ENCODE measurements at regions not wholly inside any gene's neighbourhood (a gene's known extent, or its start where the extent isn't known, plus 50 kb on each side); places are given as distances from the start of the nearest gene placed in this dataset.

GRCh38 chr3:110031975-110032374, 694.6 kb upstream of the DPPA4 start:
- TF ChIP-seq POLR2A (IDR thresholded peaks at IDR 0.05): no peak
- TF ChIP-seq, protein P1, sequence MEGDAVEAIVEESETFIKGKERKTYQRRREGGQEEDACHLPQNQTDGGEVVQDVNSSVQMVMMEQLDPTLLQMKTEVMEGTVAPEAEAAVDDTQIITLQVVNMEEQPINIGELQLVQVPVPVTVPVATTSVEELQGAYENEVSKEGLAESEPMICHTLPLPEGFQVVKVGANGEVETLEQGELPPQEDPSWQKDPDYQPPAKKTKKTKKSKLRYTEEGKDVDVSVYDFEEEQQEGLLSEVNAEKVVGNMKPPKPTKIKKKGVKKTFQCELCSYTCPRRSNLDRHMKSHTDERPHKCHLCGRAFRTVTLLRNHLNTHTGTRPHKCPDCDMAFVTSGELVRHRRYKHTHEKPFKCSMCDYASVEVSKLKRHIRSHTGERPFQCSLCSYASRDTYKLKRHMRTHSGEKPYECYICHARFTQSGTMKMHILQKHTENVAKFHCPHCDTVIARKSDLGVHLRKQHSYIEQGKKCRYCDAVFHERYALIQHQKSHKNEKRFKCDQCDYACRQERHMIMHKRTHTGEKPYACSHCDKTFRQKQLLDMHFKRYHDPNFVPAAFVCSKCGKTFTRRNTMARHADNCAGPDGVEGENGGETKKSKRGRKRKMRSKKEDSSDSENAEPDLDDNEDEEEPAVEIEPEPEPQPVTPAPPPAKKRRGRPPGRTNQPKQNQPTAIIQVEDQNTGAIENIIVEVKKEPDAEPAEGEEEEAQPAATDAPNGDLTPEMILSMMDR (IDR thresholded peaks at IDR 0.05): no peak
